HepG2 (cell line): ENCODE measurements at regions not wholly inside any gene's neighbourhood (a gene's known extent, or its start where the extent isn't known, plus 50 kb on each side); places are given as distances from the start of the nearest gene placed in this dataset.
A peak's percentile ranks its signal among the peaks of the same experiment; 100 is the strongest.

Source experiments
- ARID4A ChIP-seq: sonication (generic); formaldehyde crosslinking; IDR thresholded peaks from 2 replicates; pipeline ENCODE4 v1.5.0; 2020; ENCODE audit warnings: mild to moderate bottlenecking, missing genetic modification reagents, borderline replicate concordance
- FOXA3 ChIP-seq: IDR thresholded peaks from 2 replicates; pipeline ENCODE4 v1.6.1; 2016; ENCODE audit warnings: missing genetic modification reagents, missing compliant biosample characterization
- HINFP ChIP-seq: sonication (generic); formaldehyde crosslinking; IDR thresholded peaks from 2 replicates; pipeline ENCODE4 v1.4.0; 2020; ENCODE audit warnings: low read depth, mild to moderate bottlenecking, missing genetic modification reagents
- MTF1 ChIP-seq: sonication (generic); formaldehyde crosslinking; IDR thresholded peaks from 2 replicates; pipeline ENCODE4 v1.5.0; 2020; ENCODE audit warnings: missing genetic modification reagents
- MXD1 ChIP-seq: sonication (generic); formaldehyde crosslinking; IDR thresholded peaks from 2 replicates; pipeline ENCODE4 v1.4.0; 2020; ENCODE audit warnings: mild to moderate bottlenecking, missing genetic modification reagents
- SIN3A ChIP-seq: IDR thresholded peaks from 2 replicates; pipeline ENCODE4 v1.6.1; 2011; ENCODE audit warnings: low read depth, mild to moderate bottlenecking, control low read depth, low read length, borderline replicate concordance
- SPEN ChIP-seq: sonication (generic); formaldehyde crosslinking; IDR thresholded peaks from 2 replicates; pipeline ENCODE4 v1.5.1; 2020; ENCODE audit warnings: low read depth, mild to moderate bottlenecking, missing genetic modification reagents
- TSC22D2 ChIP-seq: sonication (generic); formaldehyde crosslinking; IDR thresholded peaks from 2 replicates; pipeline ENCODE4 v1.5.1; 2020; ENCODE audit warnings: missing genetic modification reagents, mild to moderate bottlenecking, borderline replicate concordance
- YY1 ChIP-seq: IDR thresholded peaks from 2 replicates; pipeline ENCODE4 v1.6.1; 2011; ENCODE audit warnings: low read length, low read depth, moderate library complexity, mild to moderate bottlenecking; ENCODE audit not compliant: insufficient read depth, insufficient replicate concordance
- ZFP36 ChIP-seq: fragments of 150-350 bp; IDR thresholded peaks from 2 replicates; pipeline ENCODE4 v1.6.1; 2018; ENCODE audit warnings: borderline replicate concordance, low read length, low read depth; ENCODE audit not compliant: partially characterized antibody
- ZNF136 ChIP-seq: sonication (generic); formaldehyde crosslinking; IDR thresholded peaks from 2 replicates; pipeline ENCODE4 v1.8.1; 2022; ENCODE audit warnings: low read depth, mild to moderate bottlenecking, moderate library complexity, missing genetic modification reagents
- ZNF484 ChIP-seq: sonication (generic); formaldehyde crosslinking; IDR thresholded peaks from 2 replicates; pipeline ENCODE4 v1.5.1; 2020; ENCODE audit warnings: mild to moderate bottlenecking, low read depth, missing genetic modification reagents, borderline replicate concordance
- ZZZ3 ChIP-seq: sonication (generic); formaldehyde crosslinking; IDR thresholded peaks from 2 replicates; pipeline ENCODE4 v1.4.0; 2020; ENCODE audit warnings: missing genetic modification reagents, mild to moderate bottlenecking, borderline replicate concordance
- TF ChIP-seq, protein P1 (sequence below), 2 experiments: sonication (generic) in 1 of 2; formaldehyde crosslinking in 1 of 2; IDR thresholded peaks; 2 replicates each; pipeline versions ENCODE4 v1.4.0 to v1.6.1; 2016 to 2020; ENCODE audit warnings: borderline replicate concordance in 1 of 2, low read depth in 1 of 2, mild to moderate bottlenecking in 1 of 2, missing genetic modification reagents in 1 of 2
- TF ChIP-seq, protein P2 (sequence below): sonication (generic); formaldehyde crosslinking; conservative IDR thresholded peaks from 2 replicates; pipeline ENCODE4 v1.4.0; 2020; ENCODE audit warnings: missing genetic modification reagents

DNA sequence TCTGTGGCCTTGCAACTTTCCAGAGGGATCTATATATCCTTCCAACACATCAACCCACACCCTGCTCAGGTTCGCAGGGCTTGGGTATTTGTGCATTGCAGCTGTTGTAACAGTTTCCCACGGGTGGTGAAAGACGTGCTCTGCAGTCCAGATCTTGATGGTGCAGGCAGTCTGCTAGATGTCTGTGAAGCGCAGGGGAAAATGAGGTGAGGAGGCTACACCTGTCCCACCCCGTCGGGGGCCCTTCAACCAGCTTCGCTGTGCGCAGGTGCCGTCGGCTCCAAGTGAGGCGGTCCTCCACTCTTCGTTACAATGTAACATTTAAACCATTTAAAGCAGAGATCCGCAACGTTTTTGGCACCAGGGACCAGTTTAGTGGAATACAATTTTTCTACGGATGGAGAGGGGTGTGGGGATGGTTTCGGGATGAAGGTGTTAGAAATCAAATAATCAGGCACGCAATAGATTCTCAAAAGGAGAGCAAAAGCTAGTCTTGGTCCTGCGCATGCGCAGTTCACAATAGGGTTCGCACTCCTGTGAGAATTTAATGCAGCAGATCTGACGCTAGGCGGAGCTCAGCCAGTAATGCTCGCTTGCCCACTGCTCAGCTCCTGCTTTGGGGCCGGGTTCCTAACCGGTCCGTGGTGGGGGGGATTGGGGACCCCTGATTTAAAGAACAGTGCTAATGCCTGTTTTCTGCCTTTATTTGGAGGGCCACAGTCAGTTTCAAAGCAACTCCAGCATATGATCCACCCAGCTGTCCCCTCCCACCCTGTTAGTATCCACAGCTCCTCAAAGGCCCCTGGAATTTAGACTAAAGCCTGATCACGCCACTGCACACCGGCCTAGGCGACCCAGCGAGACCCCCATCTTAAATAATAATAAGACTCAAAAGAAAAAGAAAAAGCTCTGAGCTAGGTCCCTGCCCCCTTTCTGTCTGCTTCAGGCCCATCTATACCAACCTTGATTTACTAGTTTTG lies 97.1 kb upstream of the SELENOP start (continued):
- no peak for TF ChIP-seq MTF1 (CRISPR knock-in tag)
- no peak for TF ChIP-seq ARID4A (CRISPR knock-in tag)
- no peak for TF ChIP-seq ZZZ3 (CRISPR knock-in tag)
- TF ChIP-seq TSC22D2, result no peak
- peak; percentile 48; the same call in 1 of the 2 replicates for TF ChIP-seq SPEN (CRISPR knock-in tag)
- no peak for TF ChIP-seq ZFP36
- TF ChIP-seq SIN3A, result no peak
- TF ChIP-seq, protein P1, sequence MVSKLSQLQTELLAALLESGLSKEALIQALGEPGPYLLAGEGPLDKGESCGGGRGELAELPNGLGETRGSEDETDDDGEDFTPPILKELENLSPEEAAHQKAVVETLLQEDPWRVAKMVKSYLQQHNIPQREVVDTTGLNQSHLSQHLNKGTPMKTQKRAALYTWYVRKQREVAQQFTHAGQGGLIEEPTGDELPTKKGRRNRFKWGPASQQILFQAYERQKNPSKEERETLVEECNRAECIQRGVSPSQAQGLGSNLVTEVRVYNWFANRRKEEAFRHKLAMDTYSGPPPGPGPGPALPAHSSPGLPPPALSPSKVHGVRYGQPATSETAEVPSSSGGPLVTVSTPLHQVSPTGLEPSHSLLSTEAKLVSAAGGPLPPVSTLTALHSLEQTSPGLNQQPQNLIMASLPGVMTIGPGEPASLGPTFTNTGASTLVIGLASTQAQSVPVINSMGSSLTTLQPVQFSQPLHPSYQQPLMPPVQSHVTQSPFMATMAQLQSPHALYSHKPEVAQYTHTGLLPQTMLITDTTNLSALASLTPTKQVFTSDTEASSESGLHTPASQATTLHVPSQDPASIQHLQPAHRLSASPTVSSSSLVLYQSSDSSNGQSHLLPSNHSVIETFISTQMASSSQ (IDR thresholded peaks at IDR 0.05; ENCODE audit: low read depth), result no peak
- TF ChIP-seq, protein P1 (CRISPR knock-in tag; IDR thresholded peaks at IDR 0.05; ENCODE audit: borderline replicate concordance), result no peak
- TF ChIP-seq FOXA3 (CRISPR knock-in tag), result peak; percentile 23; the same call in 1 of the 2 replicates
- TF ChIP-seq, protein P2, sequence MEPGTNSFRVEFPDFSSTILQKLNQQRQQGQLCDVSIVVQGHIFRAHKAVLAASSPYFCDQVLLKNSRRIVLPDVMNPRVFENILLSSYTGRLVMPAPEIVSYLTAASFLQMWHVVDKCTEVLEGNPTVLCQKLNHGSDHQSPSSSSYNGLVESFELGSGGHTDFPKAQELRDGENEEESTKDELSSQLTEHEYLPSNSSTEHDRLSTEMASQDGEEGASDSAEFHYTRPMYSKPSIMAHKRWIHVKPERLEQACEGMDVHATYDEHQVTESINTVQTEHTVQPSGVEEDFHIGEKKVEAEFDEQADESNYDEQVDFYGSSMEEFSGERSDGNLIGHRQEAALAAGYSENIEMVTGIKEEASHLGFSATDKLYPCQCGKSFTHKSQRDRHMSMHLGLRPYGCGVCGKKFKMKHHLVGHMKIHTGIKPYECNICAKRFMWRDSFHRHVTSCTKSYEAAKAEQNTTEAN, result no peak
- TF ChIP-seq ZNF484, result no peak
- peak; percentile 94 for TF ChIP-seq HINFP (CRISPR knock-in tag)
- peak; percentile 10 for TF ChIP-seq YY1
- TF ChIP-seq ZNF136 (CRISPR knock-in tag), result no peak
- TF ChIP-seq MXD1 (CRISPR knock-in tag), result no peak
